NCI-H2171 (cell line): ENCODE measurements at regions not wholly inside any gene's neighbourhood (a gene's known extent, or its start where the extent isn't known, plus 50 kb on each side); places are given as distances from the start of the nearest gene placed in this dataset.
"Not testable (repeated sequence)": the region's sequence is repeated elsewhere in the genome, so short reads cannot be mapped to it uniquely, and the experiment has no call there.

ENCODE experiments used
- DNase-seq: peaks from one replicate; lab custom pipeline; 2025; lab: John Stamatoyannopoulos, UW

DNA sequence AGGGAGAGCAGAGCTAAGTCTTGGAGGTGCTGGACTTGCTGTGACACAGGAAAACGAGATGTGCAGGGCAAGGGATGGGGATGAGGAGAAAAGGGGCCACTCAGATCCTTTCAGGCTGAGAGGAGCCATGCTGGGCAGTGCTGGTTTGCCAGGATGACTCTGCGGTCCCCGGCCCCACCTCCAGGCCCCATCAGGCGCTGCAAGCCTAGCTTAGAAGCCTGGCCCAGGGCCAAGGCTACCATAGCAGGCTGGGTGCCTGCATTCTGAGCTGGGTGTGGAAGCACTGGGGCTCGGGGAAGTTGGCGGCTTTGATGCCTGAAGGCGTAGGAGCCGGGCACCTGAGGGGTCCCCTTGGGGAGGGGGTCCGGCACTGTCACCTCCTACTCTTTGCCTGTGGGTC is 341.2 kb upstream of the USP9Y start:
- DNase-seq, result peak; percentile 5

DNA sequence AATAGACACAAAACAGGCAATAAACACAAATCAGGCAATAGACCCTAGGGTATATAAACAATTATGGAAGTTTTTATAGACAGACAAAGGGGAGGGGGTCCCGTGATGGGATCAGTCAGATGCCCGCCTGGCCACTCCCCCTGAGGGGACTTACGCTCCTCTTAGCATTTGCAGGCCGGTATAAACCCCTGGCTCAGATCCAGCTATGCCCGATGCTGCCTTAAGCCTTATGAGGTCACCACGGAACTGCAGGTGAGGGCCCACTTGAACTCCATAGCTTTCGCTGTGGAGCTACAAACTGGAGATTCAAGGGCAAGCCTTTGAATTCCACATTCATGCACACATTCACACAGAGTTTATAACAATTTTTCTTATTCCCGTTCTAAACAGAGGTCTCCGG is 340.5 kb upstream of the USP9Y start:
- DNase-seq, result no peak

GRCh38 chrY:12365311-12365910 is 335.6 kb upstream of the USP9Y start:
- no peak for DNase-seq

DNA sequence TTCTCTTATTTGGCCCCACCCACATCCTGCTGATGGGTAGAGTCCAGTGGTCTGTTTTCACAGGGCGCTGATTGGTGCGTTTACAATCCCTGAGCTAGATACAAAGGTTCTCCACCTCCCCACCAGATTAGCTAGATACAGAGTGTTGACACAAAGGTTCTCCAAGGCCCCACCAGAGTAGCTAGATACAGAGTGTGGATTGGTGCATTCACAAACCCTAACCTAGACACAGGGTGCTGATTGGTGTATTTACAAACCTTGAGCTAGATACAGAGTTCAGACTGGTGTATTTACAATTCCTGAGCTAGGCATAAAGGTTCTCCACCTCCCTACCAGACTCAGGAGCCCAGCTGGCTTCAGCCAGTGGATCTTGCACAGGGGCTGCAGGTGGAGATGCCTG is 326.4 kb upstream of the USP9Y start:
- DNase-seq, result not testable (repeated sequence)

GRCh38 chrY:12391655-12392559 is 309.1 kb upstream of the USP9Y start:
- DNase-seq, result not testable (repeated sequence)

GRCh38 chrY:12393190-12393589 is 307.8 kb upstream of the USP9Y start:
- DNase-seq, result no peak

GRCh38 chrY:12395381-12396120 is 305.5 kb upstream of the USP9Y start:
- DNase-seq, result not testable (repeated sequence)

GRCh38 chrY:12403916-12404315 is 297.1 kb upstream of the USP9Y start:
- DNase-seq, result no peak

- DNase-seq, result no peak
Observed at GRCh38 chrY:12408236-12408635, 292.8 kb upstream of the USP9Y start.

- no peak for DNase-seq
Observed at GRCh38 chrY:12410696-12411095, 290.3 kb upstream of the USP9Y start.

GRCh38 chrY:12421072-12421787 is 279.8 kb upstream of the USP9Y start:
- DNase-seq, result peak; percentile 28

GRCh38 chrY:12421788-12422124 is 279.3 kb upstream of the USP9Y start:
- DNase-seq, result no peak

DNA sequence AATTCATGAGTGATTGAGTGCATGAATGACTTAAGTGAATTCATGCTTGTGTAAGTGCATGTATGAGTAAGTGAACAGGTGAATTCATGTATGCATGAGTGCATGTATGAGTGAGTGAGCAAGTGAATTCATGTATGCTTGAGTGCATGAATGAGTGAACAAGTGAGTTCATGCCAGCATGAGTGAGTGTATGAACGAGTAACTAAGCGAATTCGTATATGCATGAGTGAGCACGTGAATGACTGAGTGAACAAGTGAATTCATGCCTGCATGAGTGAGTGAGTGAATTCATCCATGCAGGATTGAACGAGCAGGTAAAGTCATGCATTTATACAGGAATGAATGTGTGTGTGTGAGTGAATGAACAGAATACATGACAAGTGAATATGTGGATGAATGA is 278.5 kb upstream of the USP9Y start:
- DNase-seq, result no peak

GRCh38 chrY:12423416-12424252 is 277.4 kb upstream of the USP9Y start:
- DNase-seq, result no peak

GRCh38 chrY:12425506-12425905 is 275.5 kb upstream of the USP9Y start:
- no peak for DNase-seq

DNA sequence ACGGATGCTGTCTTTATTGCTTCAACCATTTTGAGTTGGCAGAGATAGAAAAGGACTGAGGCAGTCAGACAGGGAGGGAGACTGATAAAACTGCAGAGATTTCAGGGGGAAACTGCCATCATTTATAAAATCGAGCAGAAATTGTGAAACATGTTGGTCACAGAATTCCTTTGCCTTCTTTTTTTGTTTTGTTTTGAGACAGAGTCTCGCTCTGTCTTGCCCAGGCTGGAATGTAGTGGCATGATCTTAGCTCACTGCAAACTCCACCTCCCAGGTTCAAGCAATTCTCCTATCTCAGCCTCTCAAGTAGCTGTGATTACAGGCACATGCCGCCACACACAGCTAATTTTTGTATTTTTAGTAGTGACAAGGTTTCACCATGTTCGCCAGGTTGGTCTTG is 273.7 kb upstream of the USP9Y start:
- DNase-seq, result no peak

DNA sequence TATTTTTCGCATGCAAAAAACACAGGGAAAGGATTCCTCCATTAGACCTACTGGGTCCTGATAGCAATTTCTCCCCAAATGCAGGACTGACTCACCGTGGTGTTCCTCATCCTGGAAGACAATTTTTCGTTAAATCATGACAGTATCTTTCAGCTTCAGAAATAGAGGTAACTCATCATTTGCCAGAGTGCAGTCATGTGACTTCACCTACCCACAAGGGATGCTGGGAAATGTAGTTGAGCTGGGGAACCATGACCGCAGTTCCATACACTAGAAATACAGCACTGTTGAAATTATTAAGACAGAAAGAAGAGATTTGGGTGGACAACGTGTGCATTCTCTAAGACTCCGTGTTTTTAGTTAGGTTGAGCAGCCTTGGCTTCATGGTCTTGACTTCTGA is 269.5 kb upstream of the USP9Y start:
- peak; percentile 23 for DNase-seq

- not testable (repeated sequence) for DNase-seq
Observed at GRCh38 chrY:12438823-12439222, 262.2 kb upstream of the USP9Y start.

- DNase-seq, result no peak
Observed at GRCh38 chrY:12444200-12444599, 256.8 kb upstream of the USP9Y start.

DNA sequence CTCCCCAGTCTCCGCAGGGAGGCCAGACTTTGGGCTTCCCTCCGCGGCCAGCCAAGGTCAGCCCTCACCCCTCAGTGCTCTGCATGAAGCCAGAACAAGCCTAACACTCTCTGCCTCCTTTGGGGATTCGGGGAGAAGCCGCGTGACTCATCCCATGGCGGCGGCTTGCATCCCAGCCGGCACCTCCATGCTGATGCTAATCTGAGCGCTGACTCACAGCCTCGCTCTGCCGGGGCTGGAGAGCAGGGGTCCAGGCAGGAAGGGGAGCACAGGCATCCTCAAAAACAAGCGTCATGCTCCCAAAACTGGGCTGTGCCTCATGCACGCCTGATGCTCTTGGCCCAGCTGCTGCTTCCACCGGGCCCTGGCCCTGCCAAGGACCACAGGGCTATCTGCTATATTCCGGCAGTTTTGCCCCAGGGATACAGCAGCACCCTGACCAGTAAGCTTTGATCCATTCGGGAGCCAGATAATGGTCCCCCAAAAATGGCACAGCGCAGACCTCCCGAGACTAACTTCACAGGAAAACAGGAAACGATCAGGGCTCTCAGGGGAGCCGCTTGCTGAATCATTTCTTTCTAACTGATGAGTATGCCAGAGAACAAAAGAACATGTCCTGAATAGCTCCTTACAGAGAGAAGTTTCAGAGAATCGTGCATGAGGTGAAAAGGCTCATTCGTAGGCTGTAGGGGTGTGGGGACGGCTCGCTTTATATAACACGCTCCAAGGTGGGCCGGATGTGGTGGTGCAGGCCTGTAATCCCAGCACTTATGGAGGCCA is 254.4 kb upstream of the USP9Y start:
- DNase-seq, result not testable (repeated sequence)

DNA sequence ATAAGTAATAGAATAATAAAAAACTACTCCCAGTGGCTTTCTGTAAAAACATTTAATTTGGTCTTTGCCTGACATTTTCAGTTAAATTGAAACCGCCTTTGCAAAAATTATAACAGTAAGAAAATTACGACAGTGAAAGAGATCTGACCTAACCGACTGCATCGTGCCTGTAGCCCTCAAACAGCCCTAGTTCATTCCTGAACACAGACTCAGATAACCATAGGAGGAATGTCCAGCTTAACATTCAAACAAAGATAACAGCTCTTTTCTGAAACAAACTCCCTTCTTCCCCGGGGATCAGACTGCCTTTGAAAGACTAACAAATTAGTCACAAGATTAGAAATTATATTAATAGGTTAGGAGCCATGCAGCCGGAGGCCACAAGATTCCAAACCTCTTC is 252.5 kb upstream of the USP9Y start:
- DNase-seq, result not testable (repeated sequence)
